ENCODE measurements at regions not wholly inside any gene's neighbourhood (a gene's known extent, or its start where the extent isn't known, plus 50 kb on each side); places are given as distances from the start of the nearest gene placed in this dataset.

- 40 to 58% methylated on average over 4 of the region's 4 CpGs for WGBS, 2 donors (ENCODE audit: low coverage in 1 of 2)
- intact Hi-C loops (cut with DNase I; ENCODE audit: low total_unique reads) = no loop called here
- in situ Hi-C loops (cut with MboI; ENCODE audit: low pct_ligation_motif_present in 1 of 4, low pct_unique_long_range_greater_than_20kb in 1 of 4, low sequenced_read_pairs in 3 of 4) = loop anchor here in 1 of 4 donors (25.0 kb wide), 1 partner anchor 151 kb away; the partner anchor contains the start of gene PITX1
These were observed 154.3 kb upstream of the PITX1 start for GRCh38 chr5:135188233-135188914.

GRCh38 chr5:135186662-135187522 lies 152.9 kb upstream of the PITX1 start:
- intact Hi-C loops (cut with DNase I; ENCODE audit: low total_unique reads) = no loop called here
- H3K27ac ChIP-seq = peak overlapping the region; percentile 30 to 61 (median 42)
- WGBS, 2 donors (ENCODE audit: low coverage in 1 of 2) = 75 to 76% methylated on average over 6 to 8 of the region's 8 CpGs
- TF ChIP-seq EP300 (IDR thresholded peaks at IDR 0.05; ENCODE audit: low read depth) = no peak
- TF ChIP-seq POLR2AphosphoS5 (IDR thresholded peaks at IDR 0.05) = no peak
- TF ChIP-seq POLR2A (IDR thresholded peaks at IDR 0.05) = no peak
- no peak for TF ChIP-seq CTCF (IDR thresholded peaks at IDR 0.05)
- H3K4me1 ChIP-seq = peaks cover 3 to 11% (median 5%) of the 10 kb centered on the region in 4 donors
- no peaks in the 10 kb centered on the region for H3K36me3 ChIP-seq
- H3K27me3 ChIP-seq = peaks cover 44% of the 10 kb centered on the region
- no peaks in the 10 kb centered on the region for H3K9me3 ChIP-seq
- DNase-seq = no peak
- in situ Hi-C loops (cut with MboI; ENCODE audit: low pct_ligation_motif_present in 1 of 4, low pct_unique_long_range_greater_than_20kb in 1 of 4, low sequenced_read_pairs in 3 of 4) = loop anchor here in 1 of 4 donors (25.0 kb wide), 1 partner anchor 150 kb away; the partner anchor contains the start of gene PITX1
- H3K4me3 ChIP-seq = no peak overlapping the region

More at GRCh38 chr5:135188233-135188914, 154.3 kb upstream of the PITX1 start:
- Histone ChIP-seq H3K36me3 (no peaks in the 10 kb centered on the region), H3K27me3 (peaks cover 58% of the 10 kb centered on the region), H3K4me3 (no peak overlapping the region), H3K27ac (peak overlapping the region in 1 of 4 donors; percentile 2), H3K9me3 (no peaks in the 10 kb centered on the region), H3K4me1 (peaks cover 3 to 11% (median 5%) of the 10 kb centered on the region in 4 donors)
- no peak for DNase-seq
- TF ChIP-seq POLR2AphosphoS5 (IDR thresholded peaks at IDR 0.05) (no peak), CTCF (IDR thresholded peaks at IDR 0.05) (no peak), EP300 (IDR thresholded peaks at IDR 0.05; ENCODE audit: low read depth) (no peak)

GRCh38 chr5:135185481-135186065 lies 151.5 kb upstream of the PITX1 start:
- intact Hi-C loops (cut with DNase I; ENCODE audit: low total_unique reads) = no loop called here
- 70 to 72% methylated on average over 2 to 6 of the region's 6 CpGs for WGBS, 2 donors (ENCODE audit: low coverage in 1 of 2)
- Histone ChIP-seq H3K4me3 (no peak overlapping the region), H3K27ac (peak overlapping the region; percentile 30 to 61 (median 42)), H3K36me3 (no peaks in the 10 kb centered on the region), H3K27me3 (peaks cover 37% of the 10 kb centered on the region), H3K4me1 (peaks cover 0 to under 1% (median 0%) of the 10 kb centered on the region in 4 donors), H3K9me3 (no peaks in the 10 kb centered on the region)
- in situ Hi-C loops (cut with MboI; ENCODE audit: low pct_ligation_motif_present in 1 of 4, low pct_unique_long_range_greater_than_20kb in 1 of 4, low sequenced_read_pairs in 3 of 4) = loop anchor here in 1 of 4 donors (25.0 kb wide), 1 partner anchor 148 kb away; the partner anchor contains the start of gene PITX1
- DNase-seq = peak; percentile 39
- no peak for TF ChIP-seq CTCF (IDR thresholded peaks at IDR 0.05)
- peak in 1 of 3 donors; percentile 19 for TF ChIP-seq POLR2AphosphoS5 (IDR thresholded peaks at IDR 0.05)
- no peak for TF ChIP-seq POLR2A (IDR thresholded peaks at IDR 0.05)
- TF ChIP-seq EP300 (IDR thresholded peaks at IDR 0.05; ENCODE audit: low read depth) = no peak

- TF ChIP-seq POLR2AphosphoS5 (IDR thresholded peaks at IDR 0.05) (no peak), EP300 (IDR thresholded peaks at IDR 0.05; ENCODE audit: low read depth) (no peak), CTCF (IDR thresholded peaks at IDR 0.05) (no peak), POLR2A (IDR thresholded peaks at IDR 0.05) (no peak)
- in situ Hi-C loops (cut with MboI; ENCODE audit: low pct_ligation_motif_present in 1 of 4, low pct_unique_long_range_greater_than_20kb in 1 of 4, low sequenced_read_pairs in 3 of 4) (loop anchor here in 1 of 4 donors (25.0 kb wide), 1 partner anchor 147 kb away; the partner anchor contains the start of gene PITX1), intact Hi-C loops (cut with DNase I; ENCODE audit: low total_unique reads) (no loop called here)
- H3K36me3 ChIP-seq = no peaks in the 10 kb centered on the region
- H3K4me1 ChIP-seq = no peaks in the 10 kb centered on the region
- no peaks in the 10 kb centered on the region for H3K9me3 ChIP-seq
- no peak for DNase-seq
- H3K4me3 ChIP-seq = no peak overlapping the region
- 97% methylated on average over 7 of the region's 7 CpGs; no CpG with 5 or more reads in 1 of the 2 donors for WGBS, 2 donors (ENCODE audit: low coverage in 1 of 2)
- peaks cover 28% of the 10 kb centered on the region for H3K27me3 ChIP-seq
- peak overlapping the region in 1 of 4 donors; percentile 30 for H3K27ac ChIP-seq
These were observed 150.6 kb upstream of the PITX1 start for GRCh38 chr5:135184646-135185045.
